Activated T-helper 17 cell treated with anti-CD3 and anti-CD28 coated beads, Interleukin-2, amount 50 U/mL, for 72 hours (primary cell): ENCODE measurements at regions not wholly inside any gene's neighbourhood (a gene's known extent, or its start where the extent isn't known, plus 50 kb on each side); places are given as distances from the start of the nearest gene placed in this dataset.

Experiments used
- ATAC-seq: fragments of 150-1000 bp; cut with Tn5 transposase; replicated peaks from 2 replicates; pipeline ENCODE4 v1.10.0; 2021; ENCODE audit warnings: mild to moderate bottlenecking, moderate library complexity
- H3K27ac Mint-ChIP-seq: one replicate; pipeline ENCODE4 v1.8.0; 2022; ENCODE audit warnings: mixed read lengths
- H3K27me3 Mint-ChIP-seq: one replicate; pipeline ENCODE4 v1.8.0; 2022; ENCODE audit warnings: mixed read lengths
- H3K36me3 Mint-ChIP-seq: one replicate; pipeline ENCODE4 v1.8.0; 2022; ENCODE audit warnings: low read depth, mild to moderate bottlenecking, mixed read lengths
- H3K4me1 Mint-ChIP-seq: one replicate; pipeline ENCODE4 v1.8.0; 2022; ENCODE audit warnings: mixed read lengths
- H3K4me3 Mint-ChIP-seq: one replicate; pipeline ENCODE4 v1.8.0; 2022; ENCODE audit warnings: mild to moderate bottlenecking, mixed read lengths
- H3K9me3 Mint-ChIP-seq: one replicate; pipeline ENCODE4 v1.8.0; 2022; ENCODE audit warnings: mixed read lengths

- H3K36me3 Mint-ChIP-seq, result no peaks in the 10 kb centered on the region
- H3K4me3 Mint-ChIP-seq, result no peak overlapping the region
- H3K9me3 Mint-ChIP-seq, result no peaks in the 10 kb centered on the region
- peaks cover 6% of the 10 kb centered on the region for H3K27me3 Mint-ChIP-seq
- H3K27ac Mint-ChIP-seq, result no peak overlapping the region
- no peak for ATAC-seq
- H3K4me1 Mint-ChIP-seq, result no peaks in the 10 kb centered on the region
Measured at GRCh38 chr15:77786956-77787355, 154.2 kb upstream of the LINGO1 start.

- H3K36me3 Mint-ChIP-seq, result no peaks in the 10 kb centered on the region
- peaks cover 6% of the 10 kb centered on the region for H3K27me3 Mint-ChIP-seq
- H3K9me3 Mint-ChIP-seq, result no peaks in the 10 kb centered on the region
- H3K4me1 Mint-ChIP-seq, result no peaks in the 10 kb centered on the region
- H3K27ac Mint-ChIP-seq, result no peak overlapping the region
- no peak overlapping the region for H3K4me3 Mint-ChIP-seq
- ATAC-seq, result no peak
Measured at GRCh38 chr15:77786181-77786890, 153.6 kb upstream of the LINGO1 start.

- peak; percentile 40 for ATAC-seq
Measured at GRCh38 chr15:77784361-77785292, 151.9 kb upstream of the LINGO1 start.

GRCh38 chr15:77783636-77784035, 150.9 kb upstream of the LINGO1 start:
- no peak for ATAC-seq
- no peak overlapping the region for H3K4me3 Mint-ChIP-seq
- H3K27me3 Mint-ChIP-seq, result peaks cover 14% of the 10 kb centered on the region
- no peaks in the 10 kb centered on the region for H3K4me1 Mint-ChIP-seq
- H3K36me3 Mint-ChIP-seq, result no peaks in the 10 kb centered on the region
- no peak overlapping the region for H3K27ac Mint-ChIP-seq
- H3K9me3 Mint-ChIP-seq, result peaks cover 8% of the 10 kb centered on the region

More at GRCh38 chr15:77784361-77785292, 151.9 kb upstream of the LINGO1 start:
- no peaks in the 10 kb centered on the region for H3K4me1 Mint-ChIP-seq
- H3K36me3 Mint-ChIP-seq, result no peaks in the 10 kb centered on the region
- peaks cover 8% of the 10 kb centered on the region for H3K9me3 Mint-ChIP-seq
- no peak overlapping the region for H3K27ac Mint-ChIP-seq
- H3K27me3 Mint-ChIP-seq, result peaks cover 10% of the 10 kb centered on the region
- H3K4me3 Mint-ChIP-seq, result no peak overlapping the region

GRCh38 chr15:77782691-77783090, 150.0 kb upstream of the LINGO1 start:
- H3K4me3 Mint-ChIP-seq, result no peak overlapping the region
- no peaks in the 10 kb centered on the region for H3K36me3 Mint-ChIP-seq
- ATAC-seq, result no peak
- H3K9me3 Mint-ChIP-seq, result peaks cover 8% of the 10 kb centered on the region
- H3K27me3 Mint-ChIP-seq, result peaks cover 14% of the 10 kb centered on the region
- no peak overlapping the region for H3K27ac Mint-ChIP-seq
- H3K4me1 Mint-ChIP-seq, result no peaks in the 10 kb centered on the region

- no peak for ATAC-seq
- H3K27ac Mint-ChIP-seq, result no peak overlapping the region
- H3K9me3 Mint-ChIP-seq, result peaks cover 8% of the 10 kb centered on the region
- H3K4me3 Mint-ChIP-seq, result no peak overlapping the region
- peaks cover 14% of the 10 kb centered on the region for H3K27me3 Mint-ChIP-seq
- no peaks in the 10 kb centered on the region for H3K4me1 Mint-ChIP-seq
- H3K36me3 Mint-ChIP-seq, result no peaks in the 10 kb centered on the region
Measured at GRCh38 chr15:77781946-77782240, 149.2 kb upstream of the LINGO1 start.

GRCh38 chr15:77781151-77781945, 148.6 kb upstream of the LINGO1 start:
- Mint-ChIP-seq H3K9me3 (peaks cover 8% of the 10 kb centered on the region), H3K36me3 (no peaks in the 10 kb centered on the region), H3K4me3 (no peak overlapping the region), H3K27ac (no peak overlapping the region), H3K4me1 (no peaks in the 10 kb centered on the region), H3K27me3 (peaks cover 14% of the 10 kb centered on the region)
- ATAC-seq, result no peak

GRCh38 chr15:77778802-77779201, 146.1 kb upstream of the LINGO1 start:
- peaks cover 8% of the 10 kb centered on the region for H3K9me3 Mint-ChIP-seq
- H3K36me3 Mint-ChIP-seq, result no peaks in the 10 kb centered on the region
- H3K27me3 Mint-ChIP-seq, result peaks cover 8% of the 10 kb centered on the region
- no peaks in the 10 kb centered on the region for H3K4me1 Mint-ChIP-seq
- no peak for ATAC-seq
- no peak overlapping the region for H3K27ac Mint-ChIP-seq
- H3K4me3 Mint-ChIP-seq, result no peak overlapping the region

GRCh38 chr15:77775837-77776236, 143.1 kb upstream of the LINGO1 start:
- peaks cover 8% of the 10 kb centered on the region for H3K27me3 Mint-ChIP-seq
- peaks cover 8% of the 10 kb centered on the region for H3K9me3 Mint-ChIP-seq
- H3K36me3 Mint-ChIP-seq, result no peaks in the 10 kb centered on the region
- H3K4me3 Mint-ChIP-seq, result no peak overlapping the region
- no peak for ATAC-seq
- H3K4me1 Mint-ChIP-seq, result no peaks in the 10 kb centered on the region
- no peak overlapping the region for H3K27ac Mint-ChIP-seq

GRCh38 chr15:77775373-77775772, 142.7 kb upstream of the LINGO1 start:
- peaks cover 4% of the 10 kb centered on the region for H3K9me3 Mint-ChIP-seq

GRCh38 chr15:77774350-77774749, 141.6 kb upstream of the LINGO1 start:
- H3K27ac Mint-ChIP-seq, result no peak overlapping the region
- H3K36me3 Mint-ChIP-seq, result no peaks in the 10 kb centered on the region
- H3K27me3 Mint-ChIP-seq, result peaks cover 4% of the 10 kb centered on the region
- no peak overlapping the region for H3K4me3 Mint-ChIP-seq
- no peaks in the 10 kb centered on the region for H3K9me3 Mint-ChIP-seq
- no peak for ATAC-seq
- no peaks in the 10 kb centered on the region for H3K4me1 Mint-ChIP-seq

More at GRCh38 chr15:77775373-77775772, 142.7 kb upstream of the LINGO1 start:
- H3K4me1 Mint-ChIP-seq, result no peaks in the 10 kb centered on the region
- no peak for ATAC-seq
- H3K27me3 Mint-ChIP-seq, result peaks cover 8% of the 10 kb centered on the region
- no peak overlapping the region for H3K27ac Mint-ChIP-seq
- no peaks in the 10 kb centered on the region for H3K36me3 Mint-ChIP-seq
- H3K4me3 Mint-ChIP-seq, result no peak overlapping the region

- Mint-ChIP-seq H3K9me3 (no peaks in the 10 kb centered on the region), H3K36me3 (no peaks in the 10 kb centered on the region), H3K27ac (no peak overlapping the region), H3K27me3 (peaks cover 1% of the 10 kb centered on the region), H3K4me3 (no peak overlapping the region), H3K4me1 (no peaks in the 10 kb centered on the region)
- ATAC-seq, result no peak
Measured at GRCh38 chr15:77773903-77774302, 141.2 kb upstream of the LINGO1 start.

GRCh38 chr15:77772641-77773402, 140.1 kb upstream of the LINGO1 start:
- H3K4me3 Mint-ChIP-seq, result no peak overlapping the region
- H3K36me3 Mint-ChIP-seq, result no peaks in the 10 kb centered on the region
- H3K9me3 Mint-ChIP-seq, result no peaks in the 10 kb centered on the region

GRCh38 chr15:77771616-77772015, 138.9 kb upstream of the LINGO1 start:
- no peak overlapping the region for H3K27ac Mint-ChIP-seq
- no peak overlapping the region for H3K4me3 Mint-ChIP-seq
- H3K9me3 Mint-ChIP-seq, result no peaks in the 10 kb centered on the region
- H3K36me3 Mint-ChIP-seq, result no peaks in the 10 kb centered on the region
- ATAC-seq, result no peak
- no peaks in the 10 kb centered on the region for H3K4me1 Mint-ChIP-seq
- peaks cover 12% of the 10 kb centered on the region for H3K27me3 Mint-ChIP-seq

More at GRCh38 chr15:77772641-77773402, 140.1 kb upstream of the LINGO1 start:
- Mint-ChIP-seq H3K27me3 (peaks cover 3% of the 10 kb centered on the region), H3K27ac (no peak overlapping the region), H3K4me1 (no peaks in the 10 kb centered on the region)
- no peak for ATAC-seq
